ENCODE measurements at regions not wholly inside any gene's neighbourhood (a gene's known extent, or its start where the extent isn't known, plus 50 kb on each side); places are given as distances from the start of the nearest gene placed in this dataset.

DNA sequence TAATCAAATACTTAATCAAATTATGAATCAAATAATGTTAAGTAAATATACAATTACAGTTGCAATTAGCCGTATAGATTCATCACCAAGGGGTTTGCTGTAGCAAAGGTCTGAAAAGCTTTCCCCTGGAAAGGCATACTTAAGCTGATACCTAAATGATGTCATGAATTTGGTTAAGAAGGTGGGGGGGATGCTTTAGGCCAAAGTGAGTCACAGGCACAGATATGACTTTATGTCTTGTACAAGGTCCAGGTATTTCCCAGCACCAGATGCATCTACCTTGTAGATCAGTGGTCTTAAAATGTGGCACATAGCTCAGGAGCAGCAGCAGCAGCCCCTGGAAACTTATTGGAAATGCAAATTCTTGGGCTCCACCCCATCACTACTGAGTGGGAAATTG is 557.3 kb upstream of the CDH4 start:
- H3K4me3 ChIP-seq (replicated peaks; ENCODE audit: insufficient read depth, low read length): no peak overlapping the region
- DNase-seq (ENCODE audit: low read depth in 1 of 2, low spot score in 1 of 2): no peak
- no peak overlapping the region for H3K27ac ChIP-seq (replicated peaks)
- no peak for TF ChIP-seq SPI1 (IDR thresholded peaks at IDR 0.05; ENCODE audit: borderline replicate concordance, low read depth)
- no peak for TF ChIP-seq GABPA (IDR thresholded peaks at IDR 0.05; ENCODE audit: low read depth)
- TF ChIP-seq, protein P1, sequence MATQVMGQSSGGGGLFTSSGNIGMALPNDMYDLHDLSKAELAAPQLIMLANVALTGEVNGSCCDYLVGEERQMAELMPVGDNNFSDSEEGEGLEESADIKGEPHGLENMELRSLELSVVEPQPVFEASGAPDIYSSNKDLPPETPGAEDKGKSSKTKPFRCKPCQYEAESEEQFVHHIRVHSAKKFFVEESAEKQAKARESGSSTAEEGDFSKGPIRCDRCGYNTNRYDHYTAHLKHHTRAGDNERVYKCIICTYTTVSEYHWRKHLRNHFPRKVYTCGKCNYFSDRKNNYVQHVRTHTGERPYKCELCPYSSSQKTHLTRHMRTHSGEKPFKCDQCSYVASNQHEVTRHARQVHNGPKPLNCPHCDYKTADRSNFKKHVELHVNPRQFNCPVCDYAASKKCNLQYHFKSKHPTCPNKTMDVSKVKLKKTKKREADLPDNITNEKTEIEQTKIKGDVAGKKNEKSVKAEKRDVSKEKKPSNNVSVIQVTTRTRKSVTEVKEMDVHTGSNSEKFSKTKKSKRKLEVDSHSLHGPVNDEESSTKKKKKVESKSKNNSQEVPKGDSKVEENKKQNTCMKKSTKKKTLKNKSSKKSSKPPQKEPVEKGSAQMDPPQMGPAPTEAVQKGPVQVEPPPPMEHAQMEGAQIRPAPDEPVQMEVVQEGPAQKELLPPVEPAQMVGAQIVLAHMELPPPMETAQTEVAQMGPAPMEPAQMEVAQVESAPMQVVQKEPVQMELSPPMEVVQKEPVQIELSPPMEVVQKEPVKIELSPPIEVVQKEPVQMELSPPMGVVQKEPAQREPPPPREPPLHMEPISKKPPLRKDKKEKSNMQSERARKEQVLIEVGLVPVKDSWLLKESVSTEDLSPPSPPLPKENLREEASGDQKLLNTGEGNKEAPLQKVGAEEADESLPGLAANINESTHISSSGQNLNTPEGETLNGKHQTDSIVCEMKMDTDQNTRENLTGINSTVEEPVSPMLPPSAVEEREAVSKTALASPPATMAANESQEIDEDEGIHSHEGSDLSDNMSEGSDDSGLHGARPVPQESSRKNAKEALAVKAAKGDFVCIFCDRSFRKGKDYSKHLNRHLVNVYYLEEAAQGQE (IDR thresholded peaks at IDR 0.05; ENCODE audit: insufficient replicate concordance, low read depth): no peak
- TF ChIP-seq POLR2AphosphoS5 (IDR thresholded peaks at IDR 0.05; ENCODE audit: low read depth): no peak
- TF ChIP-seq, protein P2, sequence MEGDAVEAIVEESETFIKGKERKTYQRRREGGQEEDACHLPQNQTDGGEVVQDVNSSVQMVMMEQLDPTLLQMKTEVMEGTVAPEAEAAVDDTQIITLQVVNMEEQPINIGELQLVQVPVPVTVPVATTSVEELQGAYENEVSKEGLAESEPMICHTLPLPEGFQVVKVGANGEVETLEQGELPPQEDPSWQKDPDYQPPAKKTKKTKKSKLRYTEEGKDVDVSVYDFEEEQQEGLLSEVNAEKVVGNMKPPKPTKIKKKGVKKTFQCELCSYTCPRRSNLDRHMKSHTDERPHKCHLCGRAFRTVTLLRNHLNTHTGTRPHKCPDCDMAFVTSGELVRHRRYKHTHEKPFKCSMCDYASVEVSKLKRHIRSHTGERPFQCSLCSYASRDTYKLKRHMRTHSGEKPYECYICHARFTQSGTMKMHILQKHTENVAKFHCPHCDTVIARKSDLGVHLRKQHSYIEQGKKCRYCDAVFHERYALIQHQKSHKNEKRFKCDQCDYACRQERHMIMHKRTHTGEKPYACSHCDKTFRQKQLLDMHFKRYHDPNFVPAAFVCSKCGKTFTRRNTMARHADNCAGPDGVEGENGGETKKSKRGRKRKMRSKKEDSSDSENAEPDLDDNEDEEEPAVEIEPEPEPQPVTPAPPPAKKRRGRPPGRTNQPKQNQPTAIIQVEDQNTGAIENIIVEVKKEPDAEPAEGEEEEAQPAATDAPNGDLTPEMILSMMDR (IDR thresholded peaks at IDR 0.05; ENCODE audit: insufficient read depth, low read length): no peak
- peaks cover 10% of the 10 kb centered on the region for H3K27me3 ChIP-seq (ENCODE audit: insufficient read depth, poor library complexity, severe bottlenecking)

DNA sequence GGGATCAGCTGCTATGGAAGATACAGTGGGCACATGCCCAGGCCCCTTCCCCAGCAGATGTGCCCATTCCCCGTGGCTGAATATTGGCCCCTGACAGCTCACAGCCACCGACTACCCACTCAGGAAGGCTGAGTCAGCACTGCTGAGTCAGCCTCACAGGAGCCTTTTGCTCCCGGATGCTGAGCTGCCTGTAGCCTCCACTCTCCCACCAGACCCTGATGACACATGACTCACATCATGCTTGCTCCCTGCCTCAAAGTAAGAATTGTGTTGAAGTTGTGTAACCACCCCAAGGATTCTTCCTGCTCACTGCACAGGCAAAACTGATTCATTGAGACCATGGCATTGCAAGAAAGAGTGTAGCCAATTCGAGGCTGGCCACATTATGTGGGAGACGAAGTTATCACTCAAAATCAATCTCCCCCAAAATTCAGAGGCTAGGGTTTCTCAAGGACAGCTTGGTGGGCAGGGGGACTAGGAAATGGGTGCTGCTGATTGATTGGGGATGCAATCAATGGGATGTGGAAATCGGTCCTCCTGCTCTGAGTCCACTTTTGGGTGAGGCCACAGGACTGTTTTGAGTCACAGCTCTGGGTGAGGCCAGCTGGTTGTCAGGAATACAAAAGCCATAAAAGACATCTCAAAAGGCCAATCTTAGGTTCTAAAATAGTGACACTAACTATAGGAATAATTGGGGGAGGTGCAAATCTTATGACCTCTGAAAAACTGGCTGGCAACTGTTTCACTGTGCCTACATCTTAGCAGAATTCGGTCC is 556.6 kb upstream of the CDH4 start:
- H3K4me3 ChIP-seq (replicated peaks; ENCODE audit: insufficient read depth, low read length): no peak overlapping the region
- DNase-seq (ENCODE audit: low read depth in 1 of 2, low spot score in 1 of 2): no peak
- peaks cover 10% of the 10 kb centered on the region for H3K27me3 ChIP-seq (ENCODE audit: insufficient read depth, poor library complexity, severe bottlenecking)
- TF ChIP-seq POLR2AphosphoS5 (IDR thresholded peaks at IDR 0.05; ENCODE audit: low read depth) (no peak), GABPA (IDR thresholded peaks at IDR 0.05; ENCODE audit: low read depth) (no peak), SPI1 (IDR thresholded peaks at IDR 0.05; ENCODE audit: borderline replicate concordance, low read depth) (no peak)
- TF ChIP-seq, protein P2 (IDR thresholded peaks at IDR 0.05; ENCODE audit: insufficient read depth, low read length): no peak
- TF ChIP-seq, protein P1 (IDR thresholded peaks at IDR 0.05; ENCODE audit: insufficient replicate concordance, low read depth): no peak
- no peak overlapping the region for H3K27ac ChIP-seq (replicated peaks)

DNA sequence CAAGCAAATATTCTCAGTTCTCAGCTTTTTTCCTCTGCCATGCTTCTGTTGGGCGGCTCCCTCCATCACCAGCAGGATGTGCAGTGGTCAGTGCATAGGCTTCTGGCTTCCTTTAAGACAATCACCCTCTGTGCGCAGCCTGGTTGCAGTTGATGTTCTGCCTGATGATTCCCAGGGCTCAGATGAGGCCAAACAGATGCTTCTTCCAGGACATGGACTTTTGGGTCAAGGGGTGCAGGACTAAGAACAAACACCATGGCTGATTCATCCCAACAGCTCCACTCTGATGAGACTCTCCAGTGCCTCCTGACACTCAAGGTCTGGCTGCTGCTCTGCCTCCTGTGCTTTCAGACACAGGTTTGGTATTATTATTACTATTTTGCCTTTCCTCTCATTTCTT is 554.8 kb upstream of the CDH4 start:
- TF ChIP-seq GABPA (IDR thresholded peaks at IDR 0.05; ENCODE audit: low read depth) (no peak), SPI1 (IDR thresholded peaks at IDR 0.05; ENCODE audit: borderline replicate concordance, low read depth) (no peak), POLR2AphosphoS5 (IDR thresholded peaks at IDR 0.05; ENCODE audit: low read depth) (no peak)
- TF ChIP-seq, protein P2 (IDR thresholded peaks at IDR 0.05; ENCODE audit: insufficient read depth, low read length): no peak
- TF ChIP-seq, protein P1 (IDR thresholded peaks at IDR 0.05; ENCODE audit: insufficient replicate concordance, low read depth): no peak
- no peak overlapping the region for H3K4me3 ChIP-seq (replicated peaks; ENCODE audit: insufficient read depth, low read length)

More for the DNA sequence above, 554.8 kb upstream of the CDH4 start:
- no peak for DNase-seq (ENCODE audit: low read depth in 1 of 2, low spot score in 1 of 2)
- Histone ChIP-seq H3K27ac (replicated peaks) (no peak overlapping the region), H3K27me3 (ENCODE audit: insufficient read depth, poor library complexity, severe bottlenecking) (peaks cover 10% of the 10 kb centered on the region)

Measured in HL-60 (cell line).